K562 (cell line): ENCODE measurements at regions not wholly inside any gene's neighbourhood (a gene's known extent, or its start where the extent isn't known, plus 50 kb on each side); places are given as distances from the start of the nearest gene placed in this dataset.

Experiments used
- ATAC-seq: fragments of 200-7000 bp; cut with Tn5 transposase; 3 replicates; pipeline ENCODE4 v1.9.1; 2020; ENCODE audit warnings: moderate library complexity
- BruUV-seq: library from RNA; stranded (reverse); fragments of 400-500 nt; replicated peaks from 2 replicates; lab custom pipeline; 2021; lab: Mats Ljungman, UMichigan
- CTCF ChIA-PET: fragments of 300-600 bp; formaldehyde crosslinking; extraction: SDS; loops from one replicate; lab custom pipeline; 2021; ENCODE audit warnings: low intra/inter-chr PET ratio; lab: Yijun Ruan, JAX
- POLR2A ChIA-PET: fragments of 300-600, 350-650 bp; sonication (Branson Sonifier 250); formaldehyde crosslinking; extraction: SDS; loops from one replicate; lab custom pipeline; 2021; ENCODE audit warnings: antibody characterized with exemption, inconsistent platforms; lab: Yijun Ruan, JAX
- DNase-seq, 4 experiments: peaks; one replicate each; pipeline versions ENCODE4 v3.0.0 to v3.0.0-alpha.2; 2011 to 2018; ENCODE audit warnings: low spot score in 3 of 4, mixed read lengths in 3 of 4; ENCODE audit errors: extremely low read depth in 1 of 4
- FAIRE-seq: peaks from 2 replicates; lab custom pipeline; 2011; peaks lifted over from hg19 to GRCh38; lab: Jason Lieb, UNC
- H2AFZ ChIP-seq: 2 replicates; pipeline ENCODE4 v1.6.0; 2011; ENCODE audit warnings: low read depth, low read length, control low read depth, inconsistent platforms
- H3K27ac ChIP-seq: fragments of 200-600 bp; 3 replicates; pipeline ENCODE4 v1.8.0; 2011; ENCODE audit warnings: low read depth, mild to moderate bottlenecking, control low read depth, inconsistent platforms, low read length, moderate library complexity, mixed read lengths; ENCODE audit errors: extremely low read depth
- H3K27me3 ChIP-seq, 2 experiments: fragments of 300-600 bp in 1 of 2; 2 replicates in 1 of 2; 3 replicates in 1 of 2; pipeline versions ENCODE4 v1.6.0 to v1.8.0; 2011; ENCODE audit warnings: inconsistent platforms in 2 of 2, low read length in 2 of 2, mild to moderate bottlenecking in 1 of 2, mixed read lengths in 1 of 2, moderate library complexity in 1 of 2; ENCODE audit not compliant: control insufficient read depth in 2 of 2, insufficient read depth in 2 of 2
- H3K36me3 ChIP-seq: fragments of 300-600 bp; 3 replicates; pipeline ENCODE4 v1.8.0; 2011; ENCODE audit warnings: mild to moderate bottlenecking, low read length, inconsistent platforms; ENCODE audit not compliant: control insufficient read depth, insufficient read depth
- H3K4me1 ChIP-seq, 2 experiments: fragments of 200-600 bp in 1 of 2; replicated peaks in 1 of 2; 2 replicates in 1 of 2; 3 replicates in 1 of 2; pipeline versions ENCODE4 v1.5.1 to v1.8.0; 2011; ENCODE audit warnings: inconsistent platforms in 2 of 2, low read length in 2 of 2, mild to moderate bottlenecking in 1 of 2, mixed read lengths in 1 of 2, moderate library complexity in 1 of 2; ENCODE audit not compliant: control insufficient read depth in 2 of 2, insufficient read depth in 2 of 2
- H3K4me2 ChIP-seq: 2 replicates; pipeline ENCODE4 v1.6.1; 2011; ENCODE audit warnings: low read length, control low read depth, inconsistent platforms, mixed read lengths; ENCODE audit not compliant: insufficient read depth
- H3K4me3 ChIP-seq: fragments of 200-600 bp; sonication (generic), shearing (Covaris generic); 2 replicates; pipeline ENCODE4 v1.5.1; 2016; ENCODE audit warnings: control low read depth, inconsistent platforms
- H3K79me2 ChIP-seq: fragments of 200-600 bp; 3 replicates; pipeline ENCODE4 v1.8.0; 2011; ENCODE audit warnings: low read length, inconsistent platforms; ENCODE audit not compliant: control insufficient read depth, insufficient read depth
- H3K9ac ChIP-seq, 2 experiments: 2 replicates each; pipeline versions ENCODE4 v1.6.0 to v1.6.1; 2011; ENCODE audit warnings: low read depth in 2 of 2, low read length in 2 of 2, control low read depth in 1 of 2, inconsistent platforms in 1 of 2, mild to moderate bottlenecking in 1 of 2, mixed read lengths in 1 of 2; ENCODE audit not compliant: insufficient read depth in 1 of 2
- H3K9me1 ChIP-seq: one replicate; pipeline ENCODE4 v1.6.0; 2011; ENCODE audit warnings: inconsistent platforms, mild to moderate bottlenecking, low read length, moderate library complexity; ENCODE audit not compliant: control insufficient read depth, insufficient read depth
- H3K9me3 ChIP-seq: replicated peaks from 2 replicates; pipeline ENCODE4 v1.5.1; 2011; ENCODE audit warnings: low read depth, low read length, inconsistent platforms; ENCODE audit not compliant: control insufficient read depth, insufficient read depth
- H4K20me1 ChIP-seq: replicated peaks from 2 replicates; pipeline ENCODE4 v1.6.1; 2011; ENCODE audit warnings: low read length, inconsistent platforms, mixed read lengths; ENCODE audit not compliant: control insufficient read depth, insufficient read depth
- CBX3 ChIP-seq, 2 experiments: IDR thresholded peaks; 1 replicate in 1 of 2; 2 replicates in 1 of 2; pipeline ENCODE4 v1.6.1; 2012; ENCODE audit warnings: inconsistent platforms in 2 of 2, low read length in 2 of 2, borderline replicate concordance in 1 of 2, control low read depth in 1 of 2
- CREB1 ChIP-seq, 2 experiments: sonication (generic) in 1 of 2; formaldehyde crosslinking in 1 of 2; IDR thresholded peaks; 2 replicates each; pipeline versions ENCODE4 v1.6.1 to v1.8.0; 2012 to 2022; ENCODE audit warnings: inconsistent platforms in 1 of 2, mild to moderate bottlenecking in 1 of 2, missing genetic modification reagents in 1 of 2, moderate library complexity in 1 of 2
- E2F1 ChIP-seq: sonication (generic); formaldehyde crosslinking; IDR thresholded peaks from 2 replicates; pipeline ENCODE4 v1.8.1; 2023; ENCODE audit warnings: mild to moderate bottlenecking, missing genetic modification reagents, moderate library complexity
- ELF1 ChIP-seq: fragments of 200-800 bp; sonication (Bioruptor generic); IDR thresholded peaks from 2 replicates; pipeline ENCODE4 v1.6.1; 2016; ENCODE audit warnings: missing genetic modification characterization, missing compliant biosample characterization
- EZH2 ChIP-seq: IDR thresholded peaks from 2 replicates; pipeline ENCODE4 v1.6.1; 2012; ENCODE audit warnings: low read depth, mild to moderate bottlenecking, inconsistent platforms, low read length, borderline replicate concordance
- NELFE ChIP-seq: IDR thresholded peaks from 2 replicates; pipeline ENCODE4 v1.6.1; 2011; ENCODE audit warnings: mild to moderate bottlenecking; ENCODE audit not compliant: insufficient read depth, insufficient read length
- RCOR1 ChIP-seq, 2 experiments: IDR thresholded peaks; 2 replicates each; pipeline ENCODE4 v1.6.1; 2012; ENCODE audit warnings: low read depth in 2 of 2, low read length in 2 of 2, borderline replicate concordance in 1 of 2, improper control_type of control experiment in 1 of 2
- STAT6 ChIP-seq: sonication (generic); formaldehyde crosslinking; IDR thresholded peaks from 2 replicates; pipeline ENCODE4 v1.8.1; 2023; ENCODE audit warnings: mild to moderate bottlenecking, missing genetic modification reagents
- ZNF76 ChIP-seq: fragments of 250-450 bp; sonication (Bioruptor Pico); IDR thresholded peaks from 2 replicates; pipeline ENCODE4 v1.4.0; 2020; ENCODE audit warnings: mild to moderate bottlenecking, moderate library complexity, borderline replicate concordance
- ZSCAN29 ChIP-seq: fragments of 450-650 bp; IDR thresholded peaks from 2 replicates; pipeline ENCODE4 v1.6.1; 2017
- ZSCAN32 ChIP-seq: fragments of 450-650 bp; formaldehyde crosslinking; IDR thresholded peaks from 2 replicates; pipeline ENCODE4 v1.4.0; 2020; ENCODE audit warnings: mild to moderate bottlenecking, moderate library complexity
- WGBS: fragments of 100-300 bp; shearing (Covaris generic); methylation state at CpG from one replicate; pipeline ENCODE4 v1.1.6; 2016; ENCODE audit warnings: low coverage, mixed read lengths; ENCODE audit not compliant: insufficient coverage; ENCODE audit errors: missing lambda C conversion rate; 5-methylcytosine and 5-hydroxymethylcytosine counted together
- in situ Hi-C: fragments of 300-500 bp; cut with MboI; formaldehyde crosslinking; loops from 4 replicates; pipeline ENCODE4 v1.15.0; 2018; ENCODE audit warnings: inconsistent platforms, mixed read lengths
- intact Hi-C: fragments of 100-400 bp; cut with micrococcal nuclease; formaldehyde crosslinking; loops from 2 replicates; pipeline ENCODE4 v1.14.2; 2022

GRCh38 chr10:130423455-130424305 is 287.5 kb downstream of the GLRX3 start:
- no peak for TF ChIP-seq NELFE
- TF ChIP-seq ZSCAN29 = no peak
- no peak for TF ChIP-seq RCOR1 (IDR thresholded peaks at IDR 0.05; ENCODE audit: borderline replicate concordance in 1 of 2, low read depth in 2 of 2, low read length in 2 of 2)
- TF ChIP-seq ZNF76 (CRISPR knock-in tag) = no peak
- no peak for TF ChIP-seq E2F1 (CRISPR knock-in tag)
- TF ChIP-seq ELF1 = no peak
- no peak for TF ChIP-seq EZH2
- TF ChIP-seq STAT6 = no peak
- no peak for TF ChIP-seq ZSCAN32 (CRISPR knock-in tag)
- no peak for TF ChIP-seq CBX3 (IDR thresholded peaks at IDR 0.05; ENCODE audit: borderline replicate concordance in 1 of 2, low read length in 2 of 2)
- TF ChIP-seq CREB1 (IDR thresholded peaks at IDR 0.05) = no peak
- TF ChIP-seq CREB1 (CRISPR knock-in tag; IDR thresholded peaks at IDR 0.05) = no peak
- DNase-seq (no peak), FAIRE-seq (no peak), ATAC-seq (no peak)
- no peaks in the 10 kb centered on the region for H3K4me1 ChIP-seq
- no peak overlapping the region for H3K4me3 ChIP-seq
- no peaks in the 10 kb centered on the region for H3K36me3 ChIP-seq
- H3K9me1 ChIP-seq = no peaks in the 10 kb centered on the region
- ChIA-PET CTCF (no interaction called here), POLR2A (no interaction called here)
- H3K79me2 ChIP-seq = no peaks in the 10 kb centered on the region
- intact Hi-C loops = no loop called here
- H3K4me2 ChIP-seq = no peak overlapping the region
- H4K20me1 ChIP-seq = no peaks in the 10 kb centered on the region
- H3K27me3 ChIP-seq = no peaks in the 10 kb centered on the region; a peak in 1 of 5 replicates
- no peak overlapping the region for H3K9ac ChIP-seq
- H3K27ac ChIP-seq = no peak overlapping the region
- no peaks in the 10 kb centered on the region for H3K9me3 ChIP-seq
- no peak overlapping the region for H2AFZ ChIP-seq
- in situ Hi-C loops = no loop called here
- 2% methylated on average over 18 of the region's 21 CpGs for WGBS
- BruUV-seq = no TSS peak
